Transverse colon (tissue), 4 donors: ENCODE measurements at regions not wholly inside any gene's neighbourhood (a gene's known extent, or its start where the extent isn't known, plus 50 kb on each side); places are given as distances from the start of the nearest gene placed in this dataset.

Experiments used
- CTCF ChIP-seq, 5 experiments: fragments of 200-600 bp in 3 of 5; fragments of 450-650 bp in 2 of 5; sonication (generic) in 3 of 5; IDR thresholded peaks; 1 replicate in 2 of 5; 2 replicates in 3 of 5; pipeline ENCODE4 v1.5.1; 2016 to 2017; ENCODE audit warnings: antibody characterized with exemption in 5 of 5, inconsistent platforms in 3 of 5, mild to moderate bottlenecking in 2 of 5, moderate library complexity in 1 of 5
- EP300 ChIP-seq: sonication (generic); formaldehyde crosslinking; IDR thresholded peaks from one replicate; pipeline ENCODE4 v1.6.1; 2017; ENCODE audit warnings: antibody characterized with exemption, low read depth
- POLR2A ChIP-seq: fragments of 450-650 bp; IDR thresholded peaks from one replicate; pipeline ENCODE4 v1.6.1; 2016; ENCODE audit warnings: antibody characterized with exemption, mild to moderate bottlenecking, moderate library complexity
- POLR2AphosphoS5 ChIP-seq, 3 donors: sonication (generic); formaldehyde crosslinking; IDR thresholded peaks; one replicate each; pipeline ENCODE4 v1.6.1; 2016; ENCODE audit warnings: antibody characterized with exemption in 3 of 3

GRCh38 chr6:127058936-127059335 lies 59.5 kb upstream of the RSPO3 start:
- TF ChIP-seq EP300 (no peak), CTCF (IDR thresholded peaks at IDR 0.05) (no peak), POLR2A (no peak), POLR2AphosphoS5 (IDR thresholded peaks at IDR 0.05) (no peak)
